WERI-Rb-1 (cell line): ENCODE measurements at regions not wholly inside any gene's neighbourhood (a gene's known extent, or its start where the extent isn't known, plus 50 kb on each side); places are given as distances from the start of the nearest gene placed in this dataset.
"Not testable (repeated sequence)": the region's sequence is repeated elsewhere in the genome, so short reads cannot be mapped to it uniquely, and the experiment has no call there.

Source experiments
- DNase-seq: peaks from one replicate; pipeline ENCODE4 v3.0.0-alpha.2; 2020
- H3K27ac ChIP-seq: fragments of 250-450 bp; sonication (Bioruptor Pico); 2 replicates; pipeline ENCODE4 v1.5.1; 2020; ENCODE audit warnings: mild to moderate bottlenecking, moderate library complexity
- H3K27me3 ChIP-seq: fragments of 250-450 bp; sonication (Bioruptor Pico); 2 replicates; pipeline ENCODE4 v1.5.1; 2021; ENCODE audit warnings: mild to moderate bottlenecking, low read depth, moderate library complexity; ENCODE audit not compliant: insufficient read depth, severe bottlenecking
- H3K36me3 ChIP-seq: fragments of 250-450 bp; sonication (Bioruptor Pico); 2 replicates; pipeline ENCODE4 v1.5.1; 2020; ENCODE audit warnings: mild to moderate bottlenecking, moderate library complexity
- H3K4me3 ChIP-seq: 2 replicates; pipeline ENCODE4 v1.5.1; 2011; ENCODE audit warnings: low read depth, mild to moderate bottlenecking, control low read depth, low read length
- H3K9me3 ChIP-seq: fragments of 250-450 bp; sonication (Bioruptor Pico); 2 replicates; pipeline ENCODE4 v1.5.1; 2021; ENCODE audit warnings: mild to moderate bottlenecking, moderate library complexity; ENCODE audit not compliant: severe bottlenecking
- CTCF ChIP-seq: IDR thresholded peaks from 2 replicates; pipeline ENCODE4 v1.5.1; 2011; ENCODE audit warnings: low read depth, mild to moderate bottlenecking, control low read depth, inconsistent platforms, low read length

- Histone ChIP-seq H3K36me3 (no peaks in the 10 kb centered on the region), H3K27me3 (no peaks in the 10 kb centered on the region), H3K27ac (no peak overlapping the region), H3K9me3 (no peaks in the 10 kb centered on the region), H3K4me3 (no peak overlapping the region)
- no peak for DNase-seq
- no peak for TF ChIP-seq CTCF
Measured at GRCh38 chr2:82182270-82182669, 1877.7 kb upstream of the LRRTM1 start.

- not testable (repeated sequence) for DNase-seq, H3K36me3 ChIP-seq, H3K27me3 ChIP-seq, H3K27ac ChIP-seq, H3K4me3 ChIP-seq, H3K9me3 ChIP-seq
Measured at GRCh38 chr2:82175210-82175609, 1870.7 kb upstream of the LRRTM1 start.

- Histone ChIP-seq H3K27ac (no peak overlapping the region), H3K4me3 (no peak overlapping the region), H3K27me3 (no peaks in the 10 kb centered on the region), H3K36me3 (no peaks in the 10 kb centered on the region), H3K9me3 (no peaks in the 10 kb centered on the region)
- DNase-seq = no peak
- TF ChIP-seq CTCF = no peak
Measured at GRCh38 chr2:82172483-82172882, 1867.9 kb upstream of the LRRTM1 start.

- Histone ChIP-seq H3K27ac (no peak overlapping the region), H3K27me3 (no peaks in the 10 kb centered on the region), H3K4me3 (no peak overlapping the region), H3K9me3 (no peaks in the 10 kb centered on the region), H3K36me3 (no peaks in the 10 kb centered on the region)
- DNase-seq = no peak
- TF ChIP-seq CTCF = no peak
Measured at GRCh38 chr2:82169379-82169778, 1864.8 kb upstream of the LRRTM1 start.

- Histone ChIP-seq H3K9me3 (no peaks in the 10 kb centered on the region), H3K27me3 (no peaks in the 10 kb centered on the region), H3K4me3 (no peak overlapping the region), H3K36me3 (no peaks in the 10 kb centered on the region), H3K27ac (no peak overlapping the region)
- no peak for DNase-seq
- no peak for TF ChIP-seq CTCF
Measured at GRCh38 chr2:82165377-82165776, 1860.8 kb upstream of the LRRTM1 start.

GRCh38 chr2:82158150-82158549, 1853.6 kb upstream of the LRRTM1 start:
- no peak for DNase-seq
- no peak overlapping the region for H3K27ac ChIP-seq
- no peaks in the 10 kb centered on the region for H3K9me3 ChIP-seq
- H3K4me3 ChIP-seq = no peak overlapping the region
- no peaks in the 10 kb centered on the region for H3K36me3 ChIP-seq
- H3K27me3 ChIP-seq = no peaks in the 10 kb centered on the region
- TF ChIP-seq CTCF = no peak
